Upper lobe of right lung (tissue), 1 donor: ENCODE measurements at regions not wholly inside any gene's neighbourhood (a gene's known extent, or its start where the extent isn't known, plus 50 kb on each side); places are given as distances from the start of the nearest gene placed in this dataset.

Experiments
- ATAC-seq: fragments of 200-7000 bp; cut with Tn5 transposase; one replicate; pipeline ENCODE4 v1.9.1; 2020; ENCODE audit warnings: mild to moderate bottlenecking, moderate library complexity
- DNase-seq: peaks from one replicate; pipeline ENCODE4 v3.0.0-alpha.2; 2020
- H3K27ac ChIP-seq: fragments of 200-600 bp; one replicate; pipeline ENCODE4 v1.8.0; 2022
- H3K27me3 ChIP-seq: fragments of 200-600 bp; one replicate; pipeline ENCODE4 v1.8.0; 2022; ENCODE audit warnings: mild to moderate bottlenecking
- H3K36me3 ChIP-seq: fragments of 200-600 bp; one replicate; pipeline ENCODE4 v1.8.0; 2022
- H3K4me1 ChIP-seq: fragments of 200-600 bp; one replicate; pipeline ENCODE4 v1.8.0; 2022
- H3K4me3 ChIP-seq: fragments of 200-600 bp; one replicate; pipeline ENCODE4 v1.8.0; 2022; ENCODE audit warnings: mild to moderate bottlenecking
- H3K9me3 ChIP-seq: fragments of 200-600 bp; one replicate; pipeline ENCODE4 v1.8.0; 2022
- CTCF ChIP-seq: fragments of 200-600 bp; IDR thresholded peaks from one replicate; pipeline ENCODE4 v1.8.0; 2022; ENCODE audit warnings: antibody characterized with exemption
- intact Hi-C: fragments of 100-400 bp; cut with DNase I; formaldehyde crosslinking; loops from one replicate; pipeline ENCODE4 v1.11.0; 2022
- donor health status: DM: no; HTN: yes; CAD: no; lungs with severe emphysema.

- H3K4me3 ChIP-seq: no peak overlapping the region
- intact Hi-C loops: no loop called here
- no peak for DNase-seq
- TF ChIP-seq CTCF: no peak
- ATAC-seq: no peak
- no peaks in the 10 kb centered on the region for H3K4me1 ChIP-seq
- no peaks in the 10 kb centered on the region for H3K9me3 ChIP-seq
- no peak overlapping the region for H3K27ac ChIP-seq
- H3K36me3 ChIP-seq: no peaks in the 10 kb centered on the region
- no peaks in the 10 kb centered on the region for H3K27me3 ChIP-seq
Measured at GRCh38 chr6:104324301-104324700, 535.4 kb downstream of the HACE1 start.

- Histone ChIP-seq H3K4me1 (no peaks in the 10 kb centered on the region), H3K36me3 (no peaks in the 10 kb centered on the region), H3K27ac (no peak overlapping the region), H3K9me3 (no peaks in the 10 kb centered on the region), H3K4me3 (no peak overlapping the region), H3K27me3 (no peaks in the 10 kb centered on the region)
- DNase-seq: no peak
- intact Hi-C loops: no loop called here
- peak; percentile 81 for ATAC-seq
- no peak for TF ChIP-seq CTCF
Measured at GRCh38 chr6:104322841-104323240, 536.9 kb downstream of the HACE1 start.

GRCh38 chr6:104321301-104321700, 538.4 kb downstream of the HACE1 start:
- Histone ChIP-seq H3K4me3 (no peak overlapping the region), H3K27me3 (no peaks in the 10 kb centered on the region), H3K27ac (no peak overlapping the region), H3K36me3 (no peaks in the 10 kb centered on the region), H3K9me3 (no peaks in the 10 kb centered on the region), H3K4me1 (no peaks in the 10 kb centered on the region)
- DNase-seq (no peak), ATAC-seq (no peak)
- intact Hi-C loops: no loop called here
- no peak for TF ChIP-seq CTCF

- Histone ChIP-seq H3K27ac (no peak overlapping the region), H3K4me1 (no peaks in the 10 kb centered on the region), H3K4me3 (no peak overlapping the region), H3K36me3 (no peaks in the 10 kb centered on the region), H3K9me3 (no peaks in the 10 kb centered on the region), H3K27me3 (no peaks in the 10 kb centered on the region)
- no peak for TF ChIP-seq CTCF
- no peak for ATAC-seq
- intact Hi-C loops: no loop called here
- DNase-seq: no peak
Measured at GRCh38 chr6:104320896-104321295, 538.8 kb downstream of the HACE1 start.

GRCh38 chr6:104312851-104313250, 546.9 kb downstream of the HACE1 start:
- Histone ChIP-seq H3K4me1 (no peaks in the 10 kb centered on the region), H3K36me3 (no peaks in the 10 kb centered on the region), H3K27ac (no peak overlapping the region), H3K27me3 (no peaks in the 10 kb centered on the region), H3K4me3 (no peak overlapping the region), H3K9me3 (no peaks in the 10 kb centered on the region)
- intact Hi-C loops: no loop called here
- DNase-seq (no peak), ATAC-seq (no peak)
- no peak for TF ChIP-seq CTCF

GRCh38 chr6:104306211-104306610, 553.5 kb downstream of the HACE1 start:
- Histone ChIP-seq H3K4me3 (no peak overlapping the region), H3K27ac (no peak overlapping the region), H3K4me1 (no peaks in the 10 kb centered on the region), H3K27me3 (no peaks in the 10 kb centered on the region), H3K9me3 (no peaks in the 10 kb centered on the region), H3K36me3 (no peaks in the 10 kb centered on the region)
- DNase-seq: no peak
- no peak for TF ChIP-seq CTCF
- ATAC-seq: no peak
- intact Hi-C loops: no loop called here
